ENCODE measurements at regions not wholly inside any gene's neighbourhood (a gene's known extent, or its start where the extent isn't known, plus 50 kb on each side); places are given as distances from the start of the nearest gene placed in this dataset.
"Not testable (repeated sequence)": the region's sequence is repeated elsewhere in the genome, so short reads cannot be mapped to it uniquely, and the experiment has no call there.

- no peak for DNase-seq (ENCODE audit: low spot score)
These were observed 115.2 kb downstream of the ZNF37A start for GRCh38 chr10:38209332-38209731.

GRCh38 chr10:38209748-38210147 lies 115.6 kb downstream of the ZNF37A start:
- DNase-seq (ENCODE audit: low spot score) = not testable (repeated sequence)

- no peak for DNase-seq (ENCODE audit: low spot score)
These were observed 118.3 kb downstream of the ZNF37A start for GRCh38 chr10:38212460-38212859.

- DNase-seq (ENCODE audit: low spot score) = no peak
These were observed 132.2 kb downstream of the ZNF37A start for GRCh38 chr10:38226385-38226784.

- no peak for DNase-seq (ENCODE audit: low spot score)
These were observed 134.3 kb downstream of the ZNF37A start for GRCh38 chr10:38228394-38228793.

- not testable (repeated sequence) for DNase-seq (ENCODE audit: low spot score)
These were observed 144.3 kb downstream of the ZNF37A start for GRCh38 chr10:38238479-38238878.

GRCh38 chr10:38242061-38242649 lies 148.0 kb downstream of the ZNF37A start:
- DNase-seq (ENCODE audit: low spot score) = not testable (repeated sequence)

GRCh38 chr10:38248113-38248512 lies 154.0 kb downstream of the ZNF37A start:
- DNase-seq (ENCODE audit: low spot score) = not testable (repeated sequence)

GRCh38 chr10:38252551-38252950 lies 158.4 kb downstream of the ZNF37A start:
- DNase-seq (ENCODE audit: low spot score) = not testable (repeated sequence)

GRCh38 chr10:38267555-38267954 lies 173.4 kb downstream of the ZNF37A start:
- not testable (repeated sequence) for DNase-seq (ENCODE audit: low spot score)

GRCh38 chr10:38271031-38271430 lies 176.9 kb downstream of the ZNF37A start:
- not testable (repeated sequence) for DNase-seq (ENCODE audit: low spot score)

- DNase-seq (ENCODE audit: low spot score) = not testable (repeated sequence)
These were observed 180.7 kb downstream of the ZNF37A start for GRCh38 chr10:38274879-38275278.

GRCh38 chr10:38292560-38292959 lies 198.4 kb downstream of the ZNF37A start:
- not testable (repeated sequence) for DNase-seq (ENCODE audit: low spot score)

GRCh38 chr10:38310111-38310510 lies 216.0 kb downstream of the ZNF37A start:
- not testable (repeated sequence) for DNase-seq (ENCODE audit: low spot score)

- DNase-seq (ENCODE audit: low spot score) = not testable (repeated sequence)
These were observed 221.1 kb downstream of the ZNF37A start for GRCh38 chr10:38315090-38315805.

GRCh38 chr10:38321393-38321792 lies 227.3 kb downstream of the ZNF37A start:
- not testable (repeated sequence) for DNase-seq (ENCODE audit: low spot score)

- DNase-seq (ENCODE audit: low spot score) = not testable (repeated sequence)
These were observed 236.2 kb downstream of the ZNF37A start for GRCh38 chr10:38330306-38330705.

- DNase-seq (ENCODE audit: low spot score) = not testable (repeated sequence)
These were observed 237.0 kb downstream of the ZNF37A start for GRCh38 chr10:38331106-38331505.

- DNase-seq (ENCODE audit: low spot score) = not testable (repeated sequence)
These were observed 239.6 kb downstream of the ZNF37A start for GRCh38 chr10:38333699-38334098.

- not testable (repeated sequence) for DNase-seq (ENCODE audit: low spot score)
These were observed 256.5 kb downstream of the ZNF37A start for GRCh38 chr10:38350645-38351044.

GRCh38 chr10:38354410-38354809 lies 260.3 kb downstream of the ZNF37A start:
- not testable (repeated sequence) for DNase-seq (ENCODE audit: low spot score)

- peak; percentile 46 for DNase-seq (ENCODE audit: low spot score)
These were observed 261.9 kb downstream of the ZNF37A start for GRCh38 chr10:38355911-38356526.

- DNase-seq (ENCODE audit: low spot score) = not testable (repeated sequence)
These were observed 262.4 kb downstream of the ZNF37A start for GRCh38 chr10:38356527-38356926.
